ENCODE measurements at regions not wholly inside any gene's neighbourhood (a gene's known extent, or its start where the extent isn't known, plus 50 kb on each side); places are given as distances from the start of the nearest gene placed in this dataset.

DNA sequence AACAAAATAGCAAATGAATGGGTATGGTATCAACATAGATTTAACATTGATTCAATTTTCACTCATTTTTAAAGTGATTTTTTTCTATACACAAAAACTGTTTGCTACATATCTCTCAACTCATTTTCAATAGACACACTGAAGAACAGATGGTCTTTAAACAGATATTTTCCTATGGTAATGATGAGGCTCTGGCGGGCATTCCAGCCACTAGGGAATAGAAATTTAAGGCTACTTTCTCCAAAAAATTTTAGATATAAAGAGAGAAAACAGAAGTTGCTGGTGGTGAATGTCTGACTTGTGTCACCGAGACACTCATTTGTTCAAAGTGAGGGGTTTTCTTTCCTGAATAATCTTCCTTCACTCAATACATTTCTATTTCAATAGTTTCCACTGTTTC is 693.0 kb downstream of the ETS1 start:
- H3K9ac ChIP-seq = no peak overlapping the region
- H3K79me2 ChIP-seq (ENCODE audit: insufficient read depth) = no peaks in the 10 kb centered on the region
- H3K4me3 ChIP-seq (ENCODE audit: low read depth in 2 of 2, low read length in 1 of 2) = no peak overlapping the region
- H3K9me2 ChIP-seq = no peaks in the 10 kb centered on the region
- H3K27me3 ChIP-seq (ENCODE audit: insufficient read depth) = no peaks in the 10 kb centered on the region
- no peak overlapping the region for H2AFZ ChIP-seq (ENCODE audit: low read depth)
- H4K20me1 ChIP-seq (ENCODE audit: insufficient read depth) = no peaks in the 10 kb centered on the region
- H3F3A ChIP-seq (replicated peaks; ENCODE audit: insufficient read depth) = no peaks in the 10 kb centered on the region
- H3K4me2 ChIP-seq = no peak overlapping the region
- 57% methylated on average over 2 of the region's 2 CpGs for WGBS (ENCODE audit: low lambda C conversion rate)
- no peak for TF ChIP-seq EZH2phosphoT487 (IDR thresholded peaks at IDR 0.05; ENCODE audit: borderline replicate concordance, low read depth)
- TF ChIP-seq JUND (IDR thresholded peaks at IDR 0.05) = no peak
- no peak for TF ChIP-seq YY1 (IDR thresholded peaks at IDR 0.05; ENCODE audit: low read depth)
- no peak for TF ChIP-seq MEF2A (IDR thresholded peaks at IDR 0.05; ENCODE audit: borderline replicate concordance, low read depth)
- no peak for TF ChIP-seq SMC3 (IDR thresholded peaks at IDR 0.05; ENCODE audit: low read depth, low read length)
- DNase-seq = no peak
- ChIA-PET CTCF (no interaction called here), POLR2A (no interaction called here)
- H3K4me1 ChIP-seq (ENCODE audit: control insufficient read depth in 1 of 2, insufficient read depth in 2 of 2, low read depth in 1 of 2, low read length in 1 of 2) = no peaks in the 10 kb centered on the region
- no peaks in the 10 kb centered on the region; the same call in 1 of the 2 replicates for H3K9me3 ChIP-seq
- H3K36me3 ChIP-seq (replicated peaks in 1 of 2; ENCODE audit: control insufficient read depth in 1 of 2, insufficient read depth in 2 of 2, low read length in 1 of 2) = no peaks in the 10 kb centered on the region
- H3K27ac ChIP-seq (ENCODE audit: low read depth in 2 of 2, low read length in 1 of 2) = no peak overlapping the region

DNA sequence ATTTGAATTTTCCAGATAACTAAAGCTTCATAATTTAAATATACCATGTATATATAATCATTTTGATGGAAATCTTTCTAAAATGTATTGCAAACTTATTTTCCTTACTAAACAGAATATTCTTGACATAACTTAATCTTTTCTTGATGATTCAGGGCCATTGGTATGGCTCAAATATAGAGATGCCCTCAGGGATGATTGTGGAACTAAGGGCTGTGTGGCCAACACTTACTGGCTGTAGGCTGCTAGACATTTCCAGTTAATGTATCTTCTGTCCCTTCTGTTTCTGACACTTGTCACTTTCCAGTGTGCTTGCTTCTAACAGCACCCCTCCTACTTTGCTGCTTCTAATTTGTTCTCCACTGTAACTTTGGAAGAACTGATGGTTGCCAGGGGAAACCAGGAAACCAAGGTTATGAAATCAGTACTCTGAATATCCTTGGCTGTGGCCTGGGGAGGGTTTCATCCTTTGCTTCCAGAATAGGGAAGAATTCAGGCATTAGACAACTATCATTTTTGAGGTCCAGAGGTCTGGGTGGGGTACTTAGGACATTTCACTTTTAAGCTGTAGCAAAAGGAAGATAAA is 697.2 kb downstream of the ETS1 start:
- no peak overlapping the region for H3K9ac ChIP-seq
- H3K4me2 ChIP-seq = no peak overlapping the region
- no peaks in the 10 kb centered on the region for H3K36me3 ChIP-seq (replicated peaks in 1 of 2; ENCODE audit: control insufficient read depth in 1 of 2, insufficient read depth in 2 of 2, low read length in 1 of 2)
- H2AFZ ChIP-seq (ENCODE audit: low read depth) = no peak overlapping the region
- H3K9me3 ChIP-seq = no peaks in the 10 kb centered on the region
- H3K27me3 ChIP-seq (ENCODE audit: insufficient read depth) = no peaks in the 10 kb centered on the region
- H3K27ac ChIP-seq (ENCODE audit: low read depth in 2 of 2, low read length in 1 of 2) = no peak overlapping the region
- POLR2A ChIA-PET = no interaction called here
- H3K4me3 ChIP-seq (ENCODE audit: low read depth in 2 of 2, low read length in 1 of 2) = no peak overlapping the region
- CTCF ChIA-PET = interaction anchor here (1.4 kb wide), 1 partner anchor 46 kb away, joined by 4 read pairs; no protein-coding TSS in a partner anchor
- TF ChIP-seq RFX5 (IDR thresholded peaks at IDR 0.05; ENCODE audit: low read length) (no peak), TAF1 (IDR thresholded peaks at IDR 0.05; ENCODE audit: borderline replicate concordance, low read depth, low read length) (no peak), EP300 (IDR thresholded peaks at IDR 0.05; ENCODE audit: borderline replicate concordance in 1 of 2, low read depth in 1 of 2, low read length in 1 of 2) (no peak), RCOR1 (IDR thresholded peaks at IDR 0.05; ENCODE audit: low read length) (no peak), NRF1 (IDR thresholded peaks at IDR 0.05; ENCODE audit: low read depth, low read length) (no peak)
- TF ChIP-seq, protein P1, sequence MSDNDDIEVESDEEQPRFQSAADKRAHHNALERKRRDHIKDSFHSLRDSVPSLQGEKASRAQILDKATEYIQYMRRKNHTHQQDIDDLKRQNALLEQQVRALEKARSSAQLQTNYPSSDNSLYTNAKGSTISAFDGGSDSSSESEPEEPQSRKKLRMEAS (IDR thresholded peaks at IDR 0.05; ENCODE audit: low read depth) = no peak
- TF ChIP-seq, protein P2, sequence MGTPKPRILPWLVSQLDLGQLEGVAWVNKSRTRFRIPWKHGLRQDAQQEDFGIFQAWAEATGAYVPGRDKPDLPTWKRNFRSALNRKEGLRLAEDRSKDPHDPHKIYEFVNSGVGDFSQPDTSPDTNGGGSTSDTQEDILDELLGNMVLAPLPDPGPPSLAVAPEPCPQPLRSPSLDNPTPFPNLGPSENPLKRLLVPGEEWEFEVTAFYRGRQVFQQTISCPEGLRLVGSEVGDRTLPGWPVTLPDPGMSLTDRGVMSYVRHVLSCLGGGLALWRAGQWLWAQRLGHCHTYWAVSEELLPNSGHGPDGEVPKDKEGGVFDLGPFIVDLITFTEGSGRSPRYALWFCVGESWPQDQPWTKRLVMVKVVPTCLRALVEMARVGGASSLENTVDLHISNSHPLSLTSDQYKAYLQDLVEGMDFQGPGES (IDR thresholded peaks at IDR 0.05; ENCODE audit: low read depth, low read length) = no peak
- TF ChIP-seq, protein P3, sequence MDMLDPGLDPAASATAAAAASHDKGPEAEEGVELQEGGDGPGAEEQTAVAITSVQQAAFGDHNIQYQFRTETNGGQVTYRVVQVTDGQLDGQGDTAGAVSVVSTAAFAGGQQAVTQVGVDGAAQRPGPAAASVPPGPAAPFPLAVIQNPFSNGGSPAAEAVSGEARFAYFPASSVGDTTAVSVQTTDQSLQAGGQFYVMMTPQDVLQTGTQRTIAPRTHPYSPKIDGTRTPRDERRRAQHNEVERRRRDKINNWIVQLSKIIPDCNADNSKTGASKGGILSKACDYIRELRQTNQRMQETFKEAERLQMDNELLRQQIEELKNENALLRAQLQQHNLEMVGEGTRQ (IDR thresholded peaks at IDR 0.05; ENCODE audit: borderline replicate concordance, low read depth, low read length) = no peak
- DNase-seq = no peak
- H3K4me1 ChIP-seq (ENCODE audit: control insufficient read depth in 1 of 2, insufficient read depth in 2 of 2, low read depth in 1 of 2, low read length in 1 of 2) = no peaks in the 10 kb centered on the region
- no peaks in the 10 kb centered on the region for H3K9me2 ChIP-seq
- H3K79me2 ChIP-seq (ENCODE audit: insufficient read depth) = no peaks in the 10 kb centered on the region
- H4K20me1 ChIP-seq (ENCODE audit: insufficient read depth) = no peaks in the 10 kb centered on the region
- no peaks in the 10 kb centered on the region for H3F3A ChIP-seq (replicated peaks; ENCODE audit: insufficient read depth)

All from SK-N-SH (cell line).